ENCODE measurements at regions not wholly inside any gene's neighbourhood (a gene's known extent, or its start where the extent isn't known, plus 50 kb on each side); places are given as distances from the start of the nearest gene placed in this dataset.
"Not testable (repeated sequence)": the region's sequence is repeated elsewhere in the genome, so short reads cannot be mapped to it uniquely, and the experiment has no call there.

DNA sequence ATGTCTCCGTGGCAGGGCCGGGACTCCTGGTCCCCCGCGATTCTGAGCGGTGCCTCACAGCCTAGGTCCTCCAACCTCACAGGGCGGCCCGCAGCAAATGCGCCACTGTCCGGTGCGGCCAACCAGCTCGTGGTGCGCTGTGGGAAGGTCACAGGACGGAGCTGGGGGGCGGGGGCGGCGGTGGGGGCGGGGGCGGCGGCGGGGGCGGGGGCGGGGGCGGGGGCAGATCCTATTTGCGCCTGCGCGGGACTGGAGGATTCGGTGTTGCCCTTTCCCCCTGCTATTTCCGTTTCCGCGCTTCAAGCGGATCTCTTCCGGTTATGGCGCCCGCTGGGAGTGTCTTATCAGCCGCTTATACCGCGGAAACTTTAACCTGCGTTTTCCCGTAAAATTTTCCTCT lies 106.7 kb upstream of the SNRPN start:
- no peak for DNase-seq

DNA sequence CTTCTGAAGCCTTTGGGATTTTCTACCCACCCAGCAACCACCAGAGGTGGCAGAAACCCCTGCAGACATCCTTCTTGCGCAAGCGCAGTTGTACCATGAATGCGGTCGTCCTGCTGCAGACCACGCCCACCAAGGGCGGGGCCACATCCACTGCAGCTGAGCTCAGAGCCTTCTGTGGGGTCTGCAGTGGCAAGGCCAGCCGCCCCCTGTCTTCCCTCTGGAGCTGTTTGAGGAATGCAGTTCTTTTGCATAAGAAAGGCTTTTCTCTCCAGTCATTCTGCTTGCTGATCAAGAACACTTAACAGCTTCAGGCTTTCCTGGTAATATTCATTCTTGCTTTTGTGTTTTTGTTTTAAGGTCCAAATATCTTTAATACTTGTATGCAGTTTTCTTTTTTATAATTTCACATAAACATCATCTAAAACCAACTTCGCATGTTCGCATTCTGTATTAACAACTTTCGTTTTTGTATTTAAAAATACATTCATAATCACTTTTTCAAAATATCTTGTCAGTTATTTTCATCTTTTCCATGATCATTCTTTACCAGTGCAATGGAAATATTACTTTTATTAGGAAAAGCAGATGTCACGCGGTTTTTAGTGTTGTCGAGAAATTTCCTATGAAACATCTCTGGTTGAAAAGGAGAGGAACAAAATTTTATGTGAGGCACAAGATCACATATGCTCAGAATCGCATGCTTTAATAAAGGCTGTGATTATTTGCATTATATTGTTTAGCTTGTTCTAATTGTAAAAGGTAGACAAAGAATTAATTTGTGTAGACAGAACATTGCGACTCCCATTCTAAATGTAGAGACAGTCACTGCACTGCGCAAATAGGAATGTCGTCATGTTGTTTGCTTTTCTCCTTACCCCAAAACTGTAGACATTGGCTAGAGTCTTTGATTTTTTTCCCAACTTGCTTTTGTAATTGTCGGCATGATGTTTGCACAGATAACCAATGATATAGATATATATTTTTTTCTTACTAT lies 98.1 kb upstream of the SNRPN start:
- no peak for DNase-seq

GRCh38 chr15:24857763-24858162 lies 97.0 kb upstream of the SNRPN start:
- DNase-seq: no peak

GRCh38 chr15:24858183-24858582 lies 96.6 kb upstream of the SNRPN start:
- DNase-seq: not testable (repeated sequence)

GRCh38 chr15:24858737-24859601 lies 95.8 kb upstream of the SNRPN start:
- no peak for DNase-seq

GRCh38 chr15:24861014-24861690 lies 93.6 kb upstream of the SNRPN start:
- DNase-seq: no peak

DNA sequence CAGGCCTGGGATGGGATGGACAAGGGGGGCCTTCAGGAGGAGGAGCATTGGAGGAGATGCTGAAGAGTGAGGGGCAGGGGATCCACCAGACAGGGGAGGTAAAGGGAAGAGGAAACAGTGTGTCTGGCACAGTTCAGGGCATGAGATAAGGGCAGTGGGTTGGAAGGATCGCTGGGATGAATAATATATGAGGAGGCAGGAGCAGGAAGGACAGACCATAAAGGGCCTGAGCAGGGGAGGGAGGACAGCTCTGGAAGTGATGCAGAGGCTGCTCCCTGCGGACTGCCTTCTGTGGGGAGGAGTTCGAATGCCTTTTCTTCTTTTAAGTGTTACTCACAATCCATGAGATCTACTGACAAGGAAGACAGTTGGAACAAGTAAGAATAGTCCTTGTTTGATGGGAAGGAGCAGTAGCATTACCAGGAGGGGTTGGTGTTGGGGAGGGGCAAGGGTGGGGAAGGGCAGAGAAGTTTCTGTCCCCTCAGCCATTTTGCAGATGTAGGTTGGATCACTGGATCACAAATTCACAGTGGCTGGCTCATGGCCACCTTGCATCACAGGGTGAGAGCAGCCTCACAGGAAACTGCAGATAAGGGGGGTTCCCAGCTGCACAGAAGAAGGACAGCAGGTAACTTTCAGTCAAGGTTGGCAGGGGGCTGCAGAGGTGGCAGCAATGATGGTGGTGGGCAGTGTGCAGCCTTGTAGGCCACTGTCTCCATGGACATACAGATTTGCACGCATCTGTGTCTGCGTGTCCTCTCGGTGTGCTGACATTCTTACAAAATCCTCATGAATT lies 91.9 kb upstream of the SNRPN start:
- no peak for DNase-seq

GRCh38 chr15:24865303-24865702 lies 89.5 kb upstream of the SNRPN start:
- no peak for DNase-seq

DNA sequence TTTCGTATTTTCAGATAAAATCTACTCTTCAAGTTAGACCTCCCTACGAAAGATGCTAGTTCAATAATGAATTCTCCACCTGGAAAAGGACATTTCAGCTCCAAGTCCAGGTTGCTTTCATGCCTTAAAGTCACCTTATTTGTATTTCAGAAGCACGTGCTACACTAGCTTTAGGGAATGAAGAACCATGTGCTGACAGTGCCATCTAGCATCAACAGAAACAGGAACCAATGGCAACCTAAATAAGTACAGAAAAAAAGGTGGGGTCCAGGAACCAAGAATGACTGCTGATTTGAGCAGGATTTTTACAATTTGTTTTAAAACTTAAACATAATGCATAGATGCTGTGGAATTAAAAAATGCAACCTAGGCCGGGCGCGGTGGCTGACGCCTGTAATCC lies 77.6 kb upstream of the SNRPN start:
- no peak for DNase-seq

DNA sequence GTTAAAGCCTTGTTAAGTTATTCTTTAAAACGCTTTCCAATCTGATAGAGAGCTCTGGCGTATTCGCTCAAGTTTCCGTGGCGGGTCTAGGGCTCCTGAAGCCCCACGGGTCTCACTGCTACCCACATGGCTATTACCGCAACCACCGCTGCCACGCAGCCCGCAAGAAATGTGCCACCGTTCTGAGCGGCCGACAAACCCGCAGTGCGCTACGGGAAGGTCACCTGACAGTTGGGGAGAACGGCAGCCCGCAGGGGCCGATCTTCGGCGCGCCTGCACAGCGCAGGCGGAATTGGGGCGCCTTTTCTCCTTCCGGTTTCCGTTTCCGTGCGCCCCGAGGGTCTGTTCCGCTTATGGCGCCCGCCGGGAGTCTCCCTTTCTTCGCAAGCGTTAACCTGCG lies 76.6 kb upstream of the SNRPN start:
- DNase-seq: no peak

GRCh38 chr15:24879492-24879891 lies 75.3 kb upstream of the SNRPN start:
- DNase-seq: no peak

DNA sequence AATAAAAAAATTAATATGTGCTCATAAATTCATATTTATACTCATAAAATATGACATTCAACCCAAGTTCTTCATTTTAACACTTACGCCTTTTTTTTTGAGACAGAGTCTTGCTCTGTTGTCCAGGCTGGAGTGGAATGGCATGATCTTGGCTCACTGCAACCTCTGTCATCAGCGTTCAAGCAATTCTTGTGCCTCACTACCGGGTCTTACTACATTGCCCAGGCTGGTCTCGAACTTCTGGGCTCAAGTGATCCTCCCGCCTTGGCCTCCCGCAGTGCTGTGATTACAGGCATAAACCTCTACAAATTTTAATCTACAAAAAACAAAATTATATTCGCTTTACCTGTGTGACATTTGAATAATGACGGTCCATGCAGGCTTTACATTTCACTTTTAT lies 74.1 kb upstream of the SNRPN start:
- DNase-seq: no peak

DNA sequence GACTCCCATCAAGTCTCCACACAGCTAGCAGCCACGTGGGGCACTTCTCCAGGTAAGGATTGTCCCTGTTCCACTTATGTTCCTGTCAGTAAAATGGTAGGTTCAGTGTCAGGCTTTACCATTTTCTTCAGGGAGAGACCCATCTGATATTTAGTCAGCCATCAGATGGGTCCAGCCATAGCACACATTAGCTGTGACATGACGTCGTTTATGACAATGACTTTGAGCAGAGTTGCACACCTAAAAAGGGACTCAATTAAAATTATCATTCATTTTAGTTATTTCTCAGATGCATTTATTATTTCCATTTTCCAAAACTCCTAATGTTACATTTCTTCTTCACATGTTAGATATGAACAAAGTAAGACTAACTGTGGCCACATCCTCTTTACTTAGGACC lies 68.2 kb upstream of the SNRPN start:
- DNase-seq: no peak

GRCh38 chr15:24898715-24899272 lies 56.0 kb upstream of the SNRPN start:
- no peak for DNase-seq

DNA sequence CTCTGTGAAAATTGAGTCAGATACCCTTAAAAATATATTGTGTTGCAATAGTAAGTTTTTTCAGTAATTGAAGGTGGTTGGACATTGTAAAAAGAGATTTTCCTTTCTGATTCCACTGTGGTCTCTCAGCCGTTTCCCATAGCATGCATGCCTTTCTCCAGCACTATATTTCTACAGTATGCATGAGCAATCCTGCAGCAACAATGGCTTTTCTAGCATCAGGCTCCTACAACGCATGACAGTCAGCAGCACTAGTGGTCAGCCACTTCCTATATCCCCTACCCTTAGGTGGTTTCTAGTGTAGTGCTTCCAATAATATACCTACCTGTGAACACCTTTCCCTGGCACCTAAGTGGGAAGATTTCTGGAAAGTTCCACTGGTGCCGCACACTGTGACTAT lies 55.4 kb upstream of the SNRPN start:
- no peak for DNase-seq

DNA sequence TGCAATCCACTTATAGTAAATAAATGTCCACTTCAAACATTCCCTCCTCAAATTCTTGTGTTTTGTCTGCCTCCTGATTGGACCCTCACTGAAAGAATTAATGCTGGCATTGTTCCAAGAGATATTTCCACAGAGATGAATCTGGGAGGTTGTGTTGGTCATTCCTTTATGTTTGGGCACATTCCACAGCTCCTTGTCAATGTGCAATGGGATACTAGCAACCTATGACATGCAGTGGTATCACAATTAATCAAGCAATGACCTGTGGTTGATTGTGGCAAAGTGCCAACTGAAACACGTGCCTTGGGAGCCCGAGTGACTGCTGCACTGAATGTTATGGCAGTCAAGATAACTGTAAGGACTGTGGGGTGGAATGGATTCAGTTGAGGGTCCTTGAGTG lies 55.0 kb upstream of the SNRPN start:
- no peak for DNase-seq

DNA sequence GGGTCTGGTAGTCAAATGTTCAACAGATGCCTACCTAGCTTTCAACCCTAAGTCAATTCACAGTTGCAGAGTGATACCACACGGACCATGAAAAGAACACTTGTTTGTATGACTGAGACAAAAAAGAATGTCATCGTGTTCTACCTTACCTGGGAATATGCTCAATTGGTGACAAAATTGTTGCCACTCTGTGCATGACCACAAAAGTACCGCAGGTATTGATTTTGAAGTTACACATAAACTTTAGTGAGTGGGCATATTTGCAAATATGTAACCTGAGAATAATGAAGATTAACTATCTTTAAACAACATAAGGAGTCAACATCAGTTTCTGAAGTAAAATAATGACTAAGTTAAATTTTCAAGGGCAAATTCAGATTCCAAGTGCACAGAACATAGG lies 53.4 kb upstream of the SNRPN start:
- DNase-seq: no peak

Measured in stimulated activated CD4-positive, alpha-beta T cell treated with anti-CD3 and anti-CD28 coated beads, Interleukin-2, amount 100 ng/mL, for 48 hours (primary cell).